ENCODE measurements at regions not wholly inside any gene's neighbourhood (a gene's known extent, or its start where the extent isn't known, plus 50 kb on each side); places are given as distances from the start of the nearest gene placed in this dataset.

DNA sequence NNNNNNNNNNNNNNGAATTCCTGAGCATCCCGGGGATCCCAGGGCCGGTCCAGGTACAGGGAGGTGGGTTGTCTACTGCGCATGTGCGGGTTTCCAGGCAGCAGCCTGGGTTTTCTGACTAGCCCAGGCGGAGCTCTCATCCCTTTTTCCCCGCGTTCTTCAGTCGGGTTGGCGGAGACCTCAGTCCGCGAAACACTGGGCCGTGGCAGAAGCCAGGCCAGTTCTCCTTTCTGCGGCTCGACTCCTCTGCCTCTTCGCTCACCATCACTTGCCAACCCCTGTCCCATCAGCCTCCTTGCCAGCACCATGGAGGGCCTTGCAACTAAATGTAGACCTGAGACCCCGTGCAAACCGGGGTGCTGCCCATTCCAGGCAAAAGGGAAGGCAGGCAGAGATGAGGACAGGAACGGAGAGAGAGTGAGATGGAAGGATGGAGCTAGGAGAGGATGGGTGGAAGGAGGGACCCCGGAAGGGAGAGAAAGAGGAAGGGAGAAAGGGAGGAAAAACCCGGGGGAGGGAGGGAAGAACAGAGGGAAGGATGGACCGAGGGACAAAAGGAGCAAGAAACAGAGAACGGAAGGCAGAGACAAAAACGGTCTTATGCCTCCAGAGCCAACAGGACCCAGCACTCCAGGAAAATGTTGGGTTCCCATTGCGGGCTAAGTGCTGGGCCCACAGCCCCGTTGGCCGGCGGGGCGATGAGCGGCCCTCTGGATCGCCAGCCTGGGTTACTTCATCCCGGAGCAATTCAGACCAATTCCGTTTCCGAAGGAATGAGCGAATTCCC lies 445.4 kb upstream of the DEFB115 start:
- Histone ChIP-seq H2BK20ac (ENCODE audit: low read depth, low read length) (no peak overlapping the region; the same call in 1 of the 2 replicates), H2AK9ac (replicated peaks; ENCODE audit: low read depth, low read length, poor library complexity) (no peak overlapping the region), H3K27ac (ENCODE audit: insufficient read depth, low read length) (no peak overlapping the region), H3K4me1 (ENCODE audit: control insufficient read depth, insufficient read depth, low read length) (no peaks in the 10 kb centered on the region), H2BK15ac (ENCODE audit: low read depth, low read length) (no peak overlapping the region), H4K20me1 (ENCODE audit: insufficient read depth, low read length) (no peaks in the 10 kb centered on the region), H3K18ac (ENCODE audit: low read depth, low read length) (no peak overlapping the region), H4K91ac (ENCODE audit: insufficient read depth, low read depth, low read length) (no peak overlapping the region), H3K9me3 (ENCODE audit: control insufficient read depth, insufficient read depth, low read length) (peaks cover 27% of the 10 kb centered on the region), H2AFZ (replicated peaks; ENCODE audit: low read length, poor library complexity) (peak overlapping the region; percentile 1), H3K27me3 (ENCODE audit: control insufficient read depth, insufficient read depth, low read length) (no peaks in the 10 kb centered on the region; the same call in 1 of the 2 replicates), H3K4me2 (ENCODE audit: low read depth, low read length) (no peak overlapping the region; the same call in 1 of the 2 replicates), H3K56ac (ENCODE audit: extremely low read depth, insufficient read depth, low read length) (no peak overlapping the region), H2BK120ac (ENCODE audit: low read depth, low read length) (no peak overlapping the region), H4K8ac (ENCODE audit: low read depth in 2 of 2, low read length in 2 of 2) (no peak overlapping the region), H3K9me1 (ENCODE audit: insufficient read depth, low read length) (no peaks in the 10 kb centered on the region), H3K23ac (ENCODE audit: low read depth, low read length) (no peak overlapping the region), H3K36me3 (ENCODE audit: control insufficient read depth, insufficient read depth, low read length) (no peaks in the 10 kb centered on the region), H3K9ac (ENCODE audit: low read depth, low read length) (no peak overlapping the region), H2BK5ac (ENCODE audit: low read depth, low read length, poor library complexity, severe bottlenecking) (no peak overlapping the region), H3K79me1 (ENCODE audit: low read depth in 1 of 2, low read length in 2 of 2) (no peaks in the 10 kb centered on the region), H3K4me3 (ENCODE audit: insufficient read depth, low read depth, low read length) (no peak overlapping the region), H2AK5ac (ENCODE audit: low read depth, low read length) (no peak overlapping the region), H3K4ac (ENCODE audit: low read depth, low read length) (no peak overlapping the region), H3K14ac (replicated peaks; ENCODE audit: low read depth, low read length) (no peak overlapping the region), H4K5ac (ENCODE audit: low read depth, low read length) (no peak overlapping the region)
- TF ChIP-seq NFE2L2 (IDR thresholded peaks at IDR 0.05; ENCODE audit: low read depth, low read length) (no peak), RFX5 (IDR thresholded peaks at IDR 0.05; ENCODE audit: low read depth, low read length) (no peak), BHLHE40 (IDR thresholded peaks at IDR 0.05; ENCODE audit: low read depth, low read length) (no peak), MXI1 (IDR thresholded peaks at IDR 0.05; ENCODE audit: borderline replicate concordance, low read depth, low read length) (no peak), FOS (IDR thresholded peaks at IDR 0.05; ENCODE audit: low read depth, low read length) (no peak), SMC3 (IDR thresholded peaks at IDR 0.05; ENCODE audit: low read depth, low read length) (no peak), CHD1 (IDR thresholded peaks at IDR 0.05; ENCODE audit: low read depth, low read length) (no peak), CEBPB (IDR thresholded peaks at IDR 0.05; ENCODE audit: low read depth, low read length) (no peak), MAFK (IDR thresholded peaks at IDR 0.05; ENCODE audit: low read depth, low read length) (no peak), RAD21 (IDR thresholded peaks at IDR 0.05; ENCODE audit: low read length) (no peak)
- TF ChIP-seq, protein P1, sequence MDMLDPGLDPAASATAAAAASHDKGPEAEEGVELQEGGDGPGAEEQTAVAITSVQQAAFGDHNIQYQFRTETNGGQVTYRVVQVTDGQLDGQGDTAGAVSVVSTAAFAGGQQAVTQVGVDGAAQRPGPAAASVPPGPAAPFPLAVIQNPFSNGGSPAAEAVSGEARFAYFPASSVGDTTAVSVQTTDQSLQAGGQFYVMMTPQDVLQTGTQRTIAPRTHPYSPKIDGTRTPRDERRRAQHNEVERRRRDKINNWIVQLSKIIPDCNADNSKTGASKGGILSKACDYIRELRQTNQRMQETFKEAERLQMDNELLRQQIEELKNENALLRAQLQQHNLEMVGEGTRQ (IDR thresholded peaks at IDR 0.05; ENCODE audit: low read depth, low read length) = no peak
- TF ChIP-seq, protein P2, sequence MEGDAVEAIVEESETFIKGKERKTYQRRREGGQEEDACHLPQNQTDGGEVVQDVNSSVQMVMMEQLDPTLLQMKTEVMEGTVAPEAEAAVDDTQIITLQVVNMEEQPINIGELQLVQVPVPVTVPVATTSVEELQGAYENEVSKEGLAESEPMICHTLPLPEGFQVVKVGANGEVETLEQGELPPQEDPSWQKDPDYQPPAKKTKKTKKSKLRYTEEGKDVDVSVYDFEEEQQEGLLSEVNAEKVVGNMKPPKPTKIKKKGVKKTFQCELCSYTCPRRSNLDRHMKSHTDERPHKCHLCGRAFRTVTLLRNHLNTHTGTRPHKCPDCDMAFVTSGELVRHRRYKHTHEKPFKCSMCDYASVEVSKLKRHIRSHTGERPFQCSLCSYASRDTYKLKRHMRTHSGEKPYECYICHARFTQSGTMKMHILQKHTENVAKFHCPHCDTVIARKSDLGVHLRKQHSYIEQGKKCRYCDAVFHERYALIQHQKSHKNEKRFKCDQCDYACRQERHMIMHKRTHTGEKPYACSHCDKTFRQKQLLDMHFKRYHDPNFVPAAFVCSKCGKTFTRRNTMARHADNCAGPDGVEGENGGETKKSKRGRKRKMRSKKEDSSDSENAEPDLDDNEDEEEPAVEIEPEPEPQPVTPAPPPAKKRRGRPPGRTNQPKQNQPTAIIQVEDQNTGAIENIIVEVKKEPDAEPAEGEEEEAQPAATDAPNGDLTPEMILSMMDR (conservative IDR thresholded peaks at IDR 0.05; ENCODE audit: low read depth, low read length) = no peak
- TF ChIP-seq, protein P3, sequence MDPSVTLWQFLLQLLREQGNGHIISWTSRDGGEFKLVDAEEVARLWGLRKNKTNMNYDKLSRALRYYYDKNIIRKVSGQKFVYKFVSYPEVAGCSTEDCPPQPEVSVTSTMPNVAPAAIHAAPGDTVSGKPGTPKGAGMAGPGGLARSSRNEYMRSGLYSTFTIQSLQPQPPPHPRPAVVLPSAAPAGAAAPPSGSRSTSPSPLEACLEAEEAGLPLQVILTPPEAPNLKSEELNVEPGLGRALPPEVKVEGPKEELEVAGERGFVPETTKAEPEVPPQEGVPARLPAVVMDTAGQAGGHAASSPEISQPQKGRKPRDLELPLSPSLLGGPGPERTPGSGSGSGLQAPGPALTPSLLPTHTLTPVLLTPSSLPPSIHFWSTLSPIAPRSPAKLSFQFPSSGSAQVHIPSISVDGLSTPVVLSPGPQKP (IDR thresholded peaks at IDR 0.05; ENCODE audit: borderline replicate concordance, low read depth, low read length) = no peak
- in situ Hi-C loops (cut with MboI; ENCODE audit: low sequenced_read_pairs) = no loop called here
- POLR2A ChIA-PET (ENCODE audit: unreplicated experiment) = no interaction called here
- BruUV-seq (replicated peaks) = no TSS peak
- ATAC-seq (ENCODE audit: low read depth) = peak; percentile 68
- peak; percentile 49 for DNase-seq
- intact Hi-C loops (cut with micrococcal nuclease) = no loop called here
- WGBS, 2 experiments (ENCODE audit: extremely low coverage in 2 of 2, insufficient read length in 1 of 2) = 53% methylated on average over 26 of the region's 34 CpGs; no CpG with 5 or more reads in 1 of the 2 experiments
- CTCF ChIA-PET = no interaction called here
- dilution Hi-C loops (cut with HindIII; ENCODE audit: low sequenced_read_pairs, unreplicated experiment) = no loop called here

Data from IMR-90 (cell line).